HuH-7 (cell line): ENCODE measurements at regions not wholly inside any gene's neighbourhood (a gene's known extent, or its start where the extent isn't known, plus 50 kb on each side); places are given as distances from the start of the nearest gene placed in this dataset.
"Not testable (repeated sequence)": the region's sequence is repeated elsewhere in the genome, so short reads cannot be mapped to it uniquely, and the experiment has no call there.

Experiments used
- DNase-seq: peaks from one replicate; pipeline ENCODE4 v3.0.0; 2011; ENCODE audit warnings: low spot score

DNA sequence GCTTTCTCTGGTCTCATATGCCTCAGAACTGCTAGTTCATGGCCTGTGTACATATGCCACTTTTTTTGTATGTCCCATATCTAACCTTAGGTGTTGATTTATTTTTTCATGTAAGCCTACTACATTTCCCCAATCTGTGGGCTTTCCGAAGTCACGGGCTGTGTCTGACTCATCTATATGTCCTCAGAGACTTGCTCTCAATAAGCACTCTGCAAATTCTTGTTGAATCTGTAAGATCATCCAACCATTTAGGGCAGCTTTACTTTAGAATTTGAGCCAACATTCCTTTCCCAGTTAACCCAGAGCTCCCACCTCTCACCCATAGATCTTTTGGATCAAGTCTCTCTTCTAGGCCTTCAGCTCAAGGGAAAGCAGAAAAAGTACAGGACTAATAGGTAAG lies 263.4 kb downstream of the SEC61B start:
- no peak for DNase-seq

DNA sequence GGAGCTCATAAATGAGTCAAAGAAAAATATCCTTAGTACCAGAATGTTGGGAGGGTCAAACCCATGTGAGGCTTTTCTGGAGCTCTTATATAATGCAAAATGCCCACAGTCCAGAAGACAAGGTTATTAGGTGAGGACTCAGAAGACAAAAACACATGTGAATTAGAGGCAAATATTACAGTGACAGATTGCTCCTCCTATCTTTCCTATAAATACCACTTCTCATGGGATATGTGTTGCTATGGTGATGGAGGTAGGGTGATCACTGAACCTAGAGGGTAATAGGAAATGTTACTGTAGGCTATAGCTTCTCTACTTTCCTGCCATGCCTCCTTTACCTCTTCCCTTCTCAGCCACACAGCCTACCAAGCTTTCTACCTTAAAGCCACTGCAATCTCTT lies 264.6 kb downstream of the SEC61B start:
- DNase-seq: no peak

DNA sequence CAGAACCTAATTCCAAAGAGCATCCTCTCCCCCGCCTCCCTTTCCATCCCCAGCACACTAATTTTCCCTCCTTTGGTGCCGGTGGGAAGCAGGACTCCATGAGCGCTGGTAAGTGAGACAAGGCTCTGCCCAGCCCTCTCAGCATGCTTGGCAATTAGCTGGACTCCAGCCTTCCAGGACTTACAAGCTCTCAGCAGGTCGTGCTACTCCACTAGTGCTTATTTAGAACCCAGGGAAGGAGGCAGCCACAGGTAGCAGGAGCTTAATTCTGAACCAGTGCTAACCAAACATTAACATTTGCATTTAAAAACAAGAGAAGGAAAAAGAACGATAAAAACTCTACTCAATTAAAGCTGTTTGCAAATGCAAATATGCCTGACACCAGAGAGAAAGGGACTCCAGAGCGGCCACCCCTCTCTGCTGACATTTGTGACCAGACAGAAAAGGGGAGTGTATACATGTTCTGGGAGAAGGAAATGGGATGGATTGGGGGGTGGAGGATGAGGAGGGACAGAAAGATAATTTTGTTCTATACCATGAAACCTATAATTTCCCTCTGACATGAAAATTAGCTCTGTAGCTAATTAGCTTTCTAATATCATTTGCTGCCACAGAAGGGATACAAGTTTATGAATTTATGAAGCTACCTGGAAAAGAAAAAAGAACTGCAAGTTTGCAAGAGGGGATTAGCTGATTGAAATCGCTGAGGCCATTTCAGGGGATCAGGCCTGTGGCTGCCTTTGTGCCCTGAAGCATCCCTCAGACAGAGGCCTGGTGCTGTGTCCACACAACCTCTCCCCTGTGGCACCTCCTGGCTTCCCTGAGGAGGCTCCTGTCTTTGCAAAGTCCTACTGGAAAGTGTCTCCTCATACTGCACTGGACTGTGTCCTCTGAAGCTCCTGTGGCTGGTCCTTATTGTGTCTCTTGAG lies 266.3 kb downstream of the SEC61B start:
- DNase-seq: no peak

DNA sequence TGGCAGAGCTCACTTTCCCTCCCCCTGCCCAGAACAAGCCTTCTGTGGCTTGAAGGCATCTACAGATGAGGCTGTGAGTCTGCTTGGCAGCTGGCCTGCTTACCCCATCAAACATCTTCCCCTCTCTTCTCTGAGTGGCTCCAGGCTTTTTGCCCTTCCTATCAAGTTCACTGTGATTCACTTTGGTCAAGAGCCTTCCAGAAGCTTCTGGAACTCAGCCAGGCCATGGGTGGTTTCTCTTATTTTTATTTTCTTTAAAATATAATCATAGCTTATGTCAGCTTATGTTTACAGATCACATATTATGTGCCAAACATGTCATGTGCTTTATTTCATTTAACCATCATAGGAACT lies 267.0 kb downstream of the SEC61B start:
- no peak for DNase-seq

DNA sequence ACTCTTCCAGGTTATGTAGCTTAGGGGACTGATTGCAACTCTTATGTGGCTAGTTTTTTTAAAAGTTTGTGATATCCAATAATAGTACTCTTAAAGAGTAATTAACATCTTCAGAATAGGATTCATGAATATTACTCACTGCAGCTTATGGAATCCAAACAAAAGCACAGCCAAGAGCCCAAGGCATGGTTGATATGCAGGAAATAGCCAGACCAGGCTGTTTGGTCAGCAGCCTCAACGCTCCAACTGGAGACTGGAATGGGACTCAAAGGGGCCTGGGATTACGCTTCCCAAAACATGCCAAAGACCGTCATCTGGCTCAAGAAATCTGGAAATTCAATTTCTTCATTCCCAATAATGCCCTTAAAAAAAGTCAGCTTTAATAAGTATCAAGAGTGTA lies 268.6 kb downstream of the SEC61B start:
- no peak for DNase-seq

DNA sequence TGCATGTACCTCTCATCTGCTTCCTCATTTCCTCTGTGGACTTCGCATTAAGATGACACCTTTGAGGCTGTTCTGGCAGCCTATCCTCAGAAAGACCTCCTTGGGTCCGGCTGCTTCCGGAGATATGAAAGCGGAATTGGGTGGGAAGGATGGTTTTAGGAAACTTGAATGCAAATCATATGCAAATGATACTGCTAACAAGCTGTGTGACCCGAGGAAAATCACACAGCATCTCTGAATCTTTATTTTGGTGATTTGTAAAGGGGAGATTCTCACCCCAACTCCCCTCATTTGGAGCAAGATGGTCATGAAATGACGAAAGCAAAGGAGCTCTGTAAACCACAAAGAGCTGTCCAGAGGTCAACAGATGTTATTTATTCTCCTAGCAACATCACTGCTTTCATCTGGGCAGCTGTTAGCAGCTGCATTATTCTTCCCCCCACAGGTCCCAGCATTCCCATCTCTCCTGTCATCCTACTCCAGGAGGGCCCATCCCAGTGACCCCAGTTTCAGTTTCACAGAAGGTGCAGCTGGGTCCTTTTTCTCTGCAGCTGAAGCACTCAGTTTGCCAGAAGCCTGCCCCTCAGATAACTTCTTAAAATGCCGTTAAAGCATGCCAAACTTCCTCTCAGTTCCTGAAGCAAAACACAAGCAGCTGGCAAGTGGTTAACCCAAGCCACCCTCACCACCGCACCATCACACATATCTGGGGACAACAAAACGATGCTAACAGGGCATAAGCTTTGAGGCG lies 269.5 kb downstream of the SEC61B start:
- DNase-seq: no peak

DNA sequence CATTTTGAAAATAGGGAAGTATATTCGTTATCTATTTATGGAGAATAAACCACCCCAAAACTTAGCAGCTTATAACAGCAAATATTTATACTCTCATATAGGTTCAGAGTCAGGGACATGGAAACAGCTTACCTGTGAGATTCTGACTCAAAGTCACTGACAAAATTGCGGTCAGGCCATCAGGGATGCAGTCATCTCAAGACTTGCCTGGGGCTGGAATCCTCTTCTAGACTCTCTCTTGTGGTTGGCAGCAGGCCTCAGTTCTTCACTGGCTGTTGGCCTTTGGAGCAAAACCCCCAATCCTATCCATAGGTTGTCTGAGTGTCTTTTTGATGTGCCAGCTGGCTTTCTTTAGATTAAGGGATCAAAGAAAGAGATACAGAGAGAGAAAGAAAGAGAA lies 275.6 kb downstream of the SEC61B start:
- DNase-seq: no peak

DNA sequence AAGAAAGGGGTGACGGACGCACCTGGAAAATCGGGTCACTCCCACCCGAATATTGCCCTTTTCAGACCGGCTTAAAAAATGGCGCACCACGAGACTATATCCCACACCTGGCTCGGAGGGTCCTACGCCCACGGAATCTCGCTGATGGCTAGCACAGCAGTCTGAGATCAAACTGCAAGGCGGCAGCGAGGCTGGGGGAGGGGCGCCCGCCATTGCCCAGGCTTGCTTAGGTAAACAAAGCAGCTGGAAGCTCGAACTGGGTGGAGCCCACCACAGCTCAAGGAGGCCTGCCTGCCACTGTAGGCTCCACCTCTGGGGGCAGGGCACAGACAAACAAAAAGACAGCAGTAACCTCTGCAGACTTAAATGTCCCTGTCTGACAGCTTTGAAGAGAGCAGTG lies 276.9 kb downstream of the SEC61B start:
- not testable (repeated sequence) for DNase-seq

DNA sequence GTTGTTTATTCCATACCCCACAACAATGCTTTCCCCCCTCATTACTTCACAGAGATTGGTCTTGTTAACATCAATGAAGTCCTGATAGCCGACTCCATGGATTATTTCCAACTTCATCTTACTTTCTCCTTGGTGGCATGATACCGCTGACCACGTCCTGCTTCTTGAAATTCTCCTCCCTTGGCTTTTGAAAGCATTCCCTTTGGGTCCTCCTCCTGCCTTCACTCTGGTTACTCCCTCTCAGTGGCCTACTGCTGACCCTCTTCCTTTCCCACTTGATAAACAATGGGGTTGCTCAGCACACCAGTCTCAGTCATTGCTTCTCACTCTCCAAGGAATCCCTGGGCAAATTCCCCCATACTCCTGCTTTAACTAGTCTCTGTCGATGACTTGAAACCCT lies 283.9 kb downstream of the SEC61B start:
- no peak for DNase-seq

DNA sequence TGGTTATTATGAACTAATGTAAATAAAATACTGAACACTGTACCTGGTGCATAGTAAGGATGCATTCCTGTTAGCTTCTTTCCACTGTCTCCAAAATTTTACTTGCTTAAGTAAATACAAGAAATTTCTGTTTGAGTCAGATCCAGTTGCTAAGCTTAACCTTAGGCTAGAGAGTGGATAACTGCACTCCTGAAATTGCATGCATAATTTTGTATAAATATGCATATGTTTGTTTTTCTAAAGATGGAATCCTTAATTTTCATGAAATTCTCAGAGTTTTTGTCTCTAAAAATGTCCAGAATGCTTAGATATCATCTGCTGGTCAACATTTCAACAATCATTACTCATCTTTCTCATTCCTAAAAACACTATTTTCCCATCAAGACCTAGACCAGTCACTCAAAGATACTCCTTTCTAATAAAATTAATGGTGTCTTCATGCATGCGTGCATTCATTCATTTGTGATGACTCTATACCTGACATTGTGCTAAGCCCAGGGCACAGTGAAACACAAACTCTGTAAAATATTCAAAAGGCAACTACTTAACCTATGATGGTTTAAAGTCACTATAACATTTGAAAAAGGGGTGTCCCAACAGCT lies 284.8 kb downstream of the SEC61B start:
- DNase-seq: no peak

DNA sequence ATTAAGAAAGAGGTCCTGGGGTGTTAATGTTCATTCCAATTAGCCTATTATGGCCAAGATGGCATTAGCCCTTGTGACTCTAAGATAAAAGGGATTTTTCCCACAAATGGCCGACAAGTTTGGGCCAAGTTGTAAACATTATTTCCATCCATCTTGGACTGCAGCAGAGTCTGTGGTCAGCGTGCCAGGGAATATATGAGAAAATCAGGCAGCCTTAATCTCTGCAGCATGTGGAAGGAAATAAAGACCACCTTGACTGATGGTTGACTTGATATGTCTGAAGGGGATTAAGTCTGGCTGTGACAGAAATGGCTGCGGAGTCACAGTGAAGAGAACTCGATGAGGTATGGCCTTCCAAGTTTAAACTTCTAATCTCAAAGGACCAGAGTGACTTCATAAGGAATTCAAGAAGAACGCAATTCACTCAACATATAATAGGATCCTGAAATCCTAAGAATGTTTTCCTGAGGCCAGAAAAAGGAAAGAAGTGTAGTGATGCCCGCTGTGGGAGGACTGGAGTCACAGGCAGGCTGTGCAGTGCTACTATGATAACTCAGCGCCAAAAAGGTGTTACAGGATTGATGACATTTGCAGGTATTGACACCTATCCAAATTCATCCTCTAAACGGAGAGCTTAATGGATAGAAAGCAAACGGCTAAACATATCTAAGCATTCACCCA lies 287.1 kb downstream of the SEC61B start:
- no peak for DNase-seq

DNA sequence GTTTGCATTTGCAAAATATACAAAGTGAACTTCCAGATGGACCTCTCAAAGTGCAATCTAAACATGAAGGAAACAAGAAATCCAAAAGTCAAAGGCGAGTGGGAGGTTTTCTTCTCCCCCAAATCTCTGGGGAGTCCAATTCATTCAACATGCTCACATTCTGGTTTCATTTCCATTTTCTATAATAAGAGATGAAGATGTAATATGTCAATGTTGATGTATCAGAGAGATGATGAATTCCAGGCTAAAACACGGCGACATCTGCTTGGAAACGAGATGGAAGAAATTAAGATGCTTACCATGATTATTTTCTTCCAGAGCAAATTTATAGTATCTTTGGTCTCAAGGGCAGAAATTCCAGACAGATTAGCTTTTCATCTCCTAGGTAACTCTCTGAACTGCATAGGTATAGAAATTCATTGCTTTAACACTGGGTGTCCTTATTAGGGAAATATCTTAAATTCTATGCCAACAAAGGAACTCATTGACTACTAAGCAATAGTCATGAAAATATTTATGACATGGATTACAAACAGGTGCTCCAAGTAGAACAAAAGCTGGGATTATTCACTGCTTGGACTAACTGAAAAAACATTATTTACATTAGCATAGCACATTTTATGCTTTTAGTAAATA lies 287.9 kb downstream of the SEC61B start:
- DNase-seq: no peak

DNA sequence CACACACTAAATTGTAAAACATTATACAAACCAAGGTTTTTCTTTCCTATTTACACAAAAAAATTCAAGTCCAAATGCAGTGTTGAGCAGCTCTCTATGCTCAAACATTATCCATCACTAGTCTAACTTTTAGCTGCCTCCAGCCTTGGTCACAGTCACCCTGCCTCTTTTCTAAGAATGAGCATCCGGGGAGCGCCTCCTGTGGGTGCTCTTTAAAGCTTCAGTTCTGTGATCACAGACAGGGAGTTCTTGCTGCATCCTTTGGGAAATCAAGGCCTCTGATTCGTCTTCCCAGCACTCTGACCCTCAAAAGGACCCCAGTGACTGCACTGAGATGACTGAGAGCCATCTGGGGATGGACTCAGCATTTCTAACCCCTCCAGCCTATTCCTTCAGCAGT lies 289.6 kb downstream of the SEC61B start:
- DNase-seq: no peak

DNA sequence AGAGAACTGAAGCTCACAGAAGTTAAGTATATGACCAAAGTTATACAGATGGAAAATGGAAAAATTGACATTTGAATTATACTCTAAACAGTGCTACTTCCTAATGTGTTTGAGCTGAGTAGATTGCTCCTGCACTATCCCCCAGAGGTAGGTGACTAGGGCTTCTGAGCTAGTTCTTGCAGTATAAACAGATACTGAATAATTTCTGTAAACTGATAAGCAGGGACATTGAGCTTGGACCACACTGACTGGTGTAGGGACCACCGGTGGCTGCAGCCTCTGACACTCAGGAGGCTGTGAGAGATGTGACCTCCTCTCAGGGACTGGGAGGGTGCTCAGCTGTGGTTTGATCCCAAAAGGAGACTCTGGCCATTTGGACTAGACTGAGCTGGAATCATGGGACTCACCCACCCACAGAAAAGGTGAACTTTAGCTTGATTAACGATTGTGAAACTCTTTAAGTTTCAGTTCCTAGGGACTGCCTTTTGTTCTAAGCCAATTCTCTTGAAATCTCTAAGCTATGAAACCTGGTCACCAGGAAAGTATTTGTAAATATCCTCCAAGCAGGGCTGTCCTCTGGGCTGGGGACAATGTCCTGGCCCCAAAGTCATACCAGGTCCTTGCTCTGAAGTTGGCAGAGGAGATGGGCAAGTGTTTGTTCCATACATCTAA lies 291.5 kb downstream of the SEC61B start:
- no peak for DNase-seq

DNA sequence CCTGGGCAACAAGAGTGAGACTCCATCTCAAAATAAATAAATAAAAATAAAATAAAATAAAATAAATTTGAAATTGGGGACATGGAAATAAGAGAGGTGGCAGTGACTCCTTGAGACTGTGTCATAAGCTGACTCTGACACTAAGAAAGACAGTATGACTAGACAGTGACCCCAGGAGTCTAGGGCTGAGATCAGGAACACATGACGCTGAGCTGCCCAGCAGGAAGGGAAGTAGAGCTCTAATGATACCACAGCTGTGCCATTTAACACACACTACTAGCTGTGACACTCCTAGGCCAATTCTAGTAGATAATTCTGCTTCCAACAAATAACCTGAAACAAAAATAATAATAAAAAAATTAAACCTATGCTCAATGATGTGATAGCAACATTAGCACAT lies 293.0 kb downstream of the SEC61B start:
- no peak for DNase-seq

DNA sequence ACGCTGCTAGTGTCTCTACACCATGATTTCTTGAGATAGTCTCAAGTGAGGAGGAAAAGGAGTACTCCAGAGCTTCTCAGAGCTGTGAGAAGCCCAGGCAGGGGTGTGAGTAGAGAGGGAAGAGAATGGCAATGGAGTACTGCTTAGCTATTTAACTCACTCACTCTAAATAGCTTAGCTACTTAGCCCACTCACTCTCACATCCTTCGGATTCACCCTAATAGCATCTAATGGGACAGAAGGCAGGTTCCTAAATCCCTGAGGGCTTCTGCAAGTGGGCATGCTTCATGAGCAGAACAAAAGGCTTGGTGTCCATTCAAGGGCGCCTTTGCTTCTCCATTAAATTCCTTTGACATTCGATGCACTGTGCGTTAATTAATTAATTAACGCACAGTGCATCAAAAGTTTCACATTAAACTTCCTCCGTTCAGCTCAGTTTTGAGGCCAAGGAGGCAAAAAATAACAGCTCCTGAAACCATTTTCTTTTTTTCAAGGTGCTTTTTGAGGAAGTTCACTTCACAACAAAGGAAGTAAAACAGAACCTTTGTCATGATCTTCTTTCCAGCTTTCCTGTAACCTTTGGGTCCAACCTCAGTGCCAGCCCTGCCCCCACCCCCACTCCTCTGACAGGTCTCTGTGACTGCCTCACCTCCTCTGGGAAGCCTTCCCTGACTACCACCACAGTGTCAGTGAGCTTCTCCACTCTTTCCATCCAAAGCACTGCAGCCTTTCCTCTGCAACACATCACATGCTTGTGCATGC lies 294.0 kb downstream of the SEC61B start:
- no peak for DNase-seq

DNA sequence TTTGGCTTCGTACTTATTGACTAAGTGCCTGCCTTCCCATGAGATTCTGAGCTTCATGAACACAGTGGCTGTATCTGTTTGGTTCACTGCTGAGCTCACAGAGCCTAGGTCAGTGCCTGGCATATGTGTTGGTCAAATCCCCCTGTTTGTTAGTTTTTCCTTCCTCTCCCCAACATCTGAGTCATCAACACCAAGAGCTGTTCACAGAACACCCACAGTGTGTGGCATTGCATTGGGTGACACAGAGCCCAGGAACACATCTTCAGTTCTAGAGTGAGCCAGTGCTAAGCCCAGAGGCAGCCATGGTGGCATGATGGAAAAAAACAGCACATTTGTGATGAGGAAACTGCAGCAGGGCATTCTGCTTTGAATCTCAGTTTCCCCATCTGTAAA lies 294.6 kb downstream of the SEC61B start:
- no peak for DNase-seq

DNA sequence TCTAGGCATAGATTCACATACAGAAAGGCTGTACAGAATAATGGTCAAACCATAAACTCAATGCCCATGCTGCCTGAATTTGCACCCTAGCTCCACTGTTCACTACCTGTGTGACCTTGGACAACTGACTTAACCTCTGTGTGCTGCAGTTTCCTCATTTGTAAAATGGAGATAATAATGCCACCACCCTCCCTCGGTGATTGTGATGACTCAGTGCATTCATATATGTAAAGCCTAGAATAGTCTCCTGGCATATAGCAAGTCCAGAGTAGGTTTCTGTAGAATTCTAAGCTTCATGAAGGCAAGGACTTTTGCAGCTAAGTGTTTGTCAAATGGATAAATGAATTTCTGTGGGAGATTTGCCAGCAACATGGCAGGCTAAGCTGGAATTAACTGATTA lies 297.8 kb upstream of the NR4A3 start:
- DNase-seq: no peak

DNA sequence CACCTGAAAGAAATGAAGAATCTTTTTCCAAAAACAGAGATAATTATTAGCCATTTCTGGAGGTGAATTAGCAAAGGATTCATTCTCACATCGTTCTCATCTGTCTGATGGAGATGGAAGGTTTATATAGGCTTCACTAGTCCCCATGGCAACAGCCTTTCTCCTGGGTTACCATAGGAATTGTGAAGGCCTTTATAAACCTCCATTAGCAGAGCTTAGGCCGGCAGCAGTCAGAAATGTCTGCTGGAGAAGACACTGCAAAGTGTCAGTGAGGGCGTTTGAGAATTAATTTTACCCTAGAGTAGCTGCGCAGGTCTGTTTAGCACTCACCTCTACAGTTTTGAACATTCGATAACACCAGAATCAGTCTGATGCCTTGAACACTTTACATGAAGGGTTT lies 290.4 kb upstream of the NR4A3 start:
- no peak for DNase-seq

DNA sequence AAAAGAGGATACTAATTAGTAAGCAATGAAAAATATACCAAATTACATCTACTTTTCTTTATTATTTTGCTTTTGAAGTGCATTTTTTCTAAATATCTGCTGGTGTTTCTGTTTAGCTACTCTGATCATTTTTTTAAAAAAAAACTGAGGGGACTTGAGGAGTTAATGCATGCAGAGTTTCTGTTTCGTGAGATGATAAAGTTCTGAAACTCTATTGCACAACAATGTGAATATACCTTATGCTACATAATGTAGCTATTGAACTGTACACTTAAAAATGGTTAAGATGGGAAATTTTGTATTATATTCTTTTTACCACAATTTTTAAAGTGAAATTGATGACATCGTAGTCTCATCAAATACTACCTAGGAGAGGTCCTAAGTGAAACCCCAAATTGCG lies 288.3 kb upstream of the NR4A3 start:
- no peak for DNase-seq

DNA sequence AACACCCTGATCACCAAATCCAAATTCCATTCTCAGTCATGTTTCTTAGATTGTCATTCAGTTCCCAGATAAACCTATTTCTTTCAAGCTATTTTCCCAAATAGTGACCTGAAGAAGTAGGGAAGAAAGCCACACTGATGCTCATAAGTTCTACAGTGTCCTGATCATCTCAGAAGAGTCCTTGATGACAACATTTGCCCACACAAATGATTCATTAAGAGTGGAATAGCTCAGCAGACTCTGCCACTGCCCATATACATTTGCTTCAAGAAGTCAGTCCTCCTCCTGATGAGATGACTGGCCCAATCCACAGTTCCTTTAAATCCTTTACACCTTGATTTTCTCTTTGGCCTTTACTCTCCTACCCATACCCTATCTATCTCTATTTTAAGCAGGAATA lies 283.7 kb upstream of the NR4A3 start:
- no peak for DNase-seq
